ENCODE measurements at regions not wholly inside any gene's neighbourhood (a gene's known extent, or its start where the extent isn't known, plus 50 kb on each side); places are given as distances from the start of the nearest gene placed in this dataset.

DNA sequence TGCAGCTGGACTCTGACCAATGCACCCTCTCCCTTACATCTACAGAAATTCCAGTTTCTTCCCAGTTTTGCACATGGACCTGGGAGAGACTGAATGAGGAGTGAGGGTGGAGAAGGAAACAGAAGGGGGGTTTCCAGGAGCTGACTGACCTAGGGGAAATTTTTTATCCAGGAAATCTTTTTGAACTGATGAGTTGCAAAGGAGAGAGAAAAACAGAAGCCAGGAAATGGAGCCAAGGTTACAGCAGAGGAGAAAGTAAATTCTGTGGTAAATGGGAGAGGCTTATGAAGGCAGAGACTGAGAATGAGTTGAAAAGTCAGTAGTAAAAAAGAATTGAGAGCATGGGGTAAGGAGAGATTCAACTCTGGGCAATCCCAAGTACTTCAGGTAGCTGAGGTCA lies 192.8 kb downstream of the SMIM20 start:
- Histone ChIP-seq H3K27ac (ENCODE audit: low read depth in 1 of 2, low read length in 2 of 2) (no peak overlapping the region), H3K27me3 (ENCODE audit: control insufficient read depth in 2 of 2, insufficient read depth in 2 of 2, low read length in 2 of 2) (peaks cover 0 to 3% of the 10 kb centered on the region in 2 donors), H3K4me1 (ENCODE audit: control insufficient read depth in 1 of 2, insufficient read depth in 2 of 2, low read length in 2 of 2) (no peaks in the 10 kb centered on the region), H3K79me2 (ENCODE audit: insufficient read depth, low read length) (no peaks in the 10 kb centered on the region), H4K20me1 (ENCODE audit: insufficient read depth, low read length) (no peaks in the 10 kb centered on the region), H3K4me3 (replicated peaks in 1 of 3; ENCODE audit: low read depth in 2 of 3, low read length in 3 of 3) (no peak overlapping the region), H2AFZ (ENCODE audit: insufficient read depth, low read depth, low read length, poor library complexity, severe bottlenecking) (no peak overlapping the region), H3K9ac (ENCODE audit: insufficient read depth, low read length, poor library complexity, severe bottlenecking) (no peak overlapping the region), H3K36me3 (replicated peaks in 1 of 2; ENCODE audit: control insufficient read depth in 1 of 2, insufficient read depth in 2 of 2, low read length in 2 of 2) (no peaks in the 10 kb centered on the region), H3K4me2 (replicated peaks; ENCODE audit: extremely low read depth, low read length, poor library complexity, severe bottlenecking) (no peak overlapping the region), H3K9me3 (replicated peaks in 1 of 2; ENCODE audit: control insufficient read depth in 1 of 2, insufficient read depth in 1 of 2, low read length in 2 of 2) (peaks cover 0 to 4% of the 10 kb centered on the region in 2 donors)
- DNase-seq: no peak
- no peaks in the 10 kb centered on the region for H3K36me3 Mint-ChIP-seq
- H3K9me3 Mint-ChIP-seq: peaks cover 0 to 11% (median 6%) of the 10 kb centered on the region in 7 donors
- no peaks in the 10 kb centered on the region for H3K4me1 Mint-ChIP-seq
- H3K27me3 Mint-ChIP-seq (ENCODE audit: low read depth in 3 of 3): peaks cover 10 to 18% (median 17%) of the 10 kb centered on the region in 3 donors
- TF ChIP-seq, protein P1, sequence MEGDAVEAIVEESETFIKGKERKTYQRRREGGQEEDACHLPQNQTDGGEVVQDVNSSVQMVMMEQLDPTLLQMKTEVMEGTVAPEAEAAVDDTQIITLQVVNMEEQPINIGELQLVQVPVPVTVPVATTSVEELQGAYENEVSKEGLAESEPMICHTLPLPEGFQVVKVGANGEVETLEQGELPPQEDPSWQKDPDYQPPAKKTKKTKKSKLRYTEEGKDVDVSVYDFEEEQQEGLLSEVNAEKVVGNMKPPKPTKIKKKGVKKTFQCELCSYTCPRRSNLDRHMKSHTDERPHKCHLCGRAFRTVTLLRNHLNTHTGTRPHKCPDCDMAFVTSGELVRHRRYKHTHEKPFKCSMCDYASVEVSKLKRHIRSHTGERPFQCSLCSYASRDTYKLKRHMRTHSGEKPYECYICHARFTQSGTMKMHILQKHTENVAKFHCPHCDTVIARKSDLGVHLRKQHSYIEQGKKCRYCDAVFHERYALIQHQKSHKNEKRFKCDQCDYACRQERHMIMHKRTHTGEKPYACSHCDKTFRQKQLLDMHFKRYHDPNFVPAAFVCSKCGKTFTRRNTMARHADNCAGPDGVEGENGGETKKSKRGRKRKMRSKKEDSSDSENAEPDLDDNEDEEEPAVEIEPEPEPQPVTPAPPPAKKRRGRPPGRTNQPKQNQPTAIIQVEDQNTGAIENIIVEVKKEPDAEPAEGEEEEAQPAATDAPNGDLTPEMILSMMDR (IDR thresholded peaks at IDR 0.05): no peak
- H3K27ac Mint-ChIP-seq: no peak overlapping the region
- intact Hi-C loops (cut with micrococcal nuclease): no loop called here
- H3K4me3 Mint-ChIP-seq: no peak overlapping the region

DNA sequence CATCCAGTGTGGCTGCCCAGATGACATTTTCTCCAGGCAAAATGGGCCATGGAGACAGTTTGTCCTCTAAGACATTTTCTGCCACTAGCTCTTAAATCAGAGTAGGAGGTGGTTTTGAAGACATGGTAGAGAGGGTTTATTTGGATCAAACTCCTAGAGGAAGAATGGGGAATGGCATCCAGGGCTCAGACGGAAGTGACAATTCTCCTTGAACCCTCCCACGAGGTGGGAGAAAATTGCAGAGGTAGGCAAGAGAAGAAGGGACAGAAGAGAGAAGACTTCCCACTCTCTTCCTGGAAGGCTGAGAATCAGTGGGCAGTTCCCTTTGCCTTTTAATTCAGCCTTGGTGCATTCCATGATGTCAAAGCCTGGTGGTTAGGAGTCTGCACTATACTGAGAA lies 194.0 kb downstream of the SMIM20 start:
- no peaks in the 10 kb centered on the region for H3K36me3 ChIP-seq (replicated peaks in 1 of 2; ENCODE audit: control insufficient read depth in 1 of 2, insufficient read depth in 2 of 2, low read length in 2 of 2)
- DNase-seq: no peak
- H3K4me1 ChIP-seq (ENCODE audit: control insufficient read depth in 1 of 2, insufficient read depth in 2 of 2, low read length in 2 of 2): no peaks in the 10 kb centered on the region
- H3K27ac Mint-ChIP-seq: no peak overlapping the region
- H3K4me2 ChIP-seq (replicated peaks; ENCODE audit: extremely low read depth, low read length, poor library complexity, severe bottlenecking): no peak overlapping the region
- H3K9me3 Mint-ChIP-seq: peaks cover 7 to 23% (median 15%) of the 10 kb centered on the region in 7 donors
- no peak overlapping the region for H3K4me3 Mint-ChIP-seq
- intact Hi-C loops (cut with micrococcal nuclease): no loop called here
- H2AFZ ChIP-seq (ENCODE audit: insufficient read depth, low read depth, low read length, poor library complexity, severe bottlenecking): no peak overlapping the region
- H3K36me3 Mint-ChIP-seq: no peaks in the 10 kb centered on the region
- TF ChIP-seq, protein P1 (IDR thresholded peaks at IDR 0.05): no peak
- H3K4me3 ChIP-seq (replicated peaks in 1 of 3; ENCODE audit: low read depth in 2 of 3, low read length in 3 of 3): no peak overlapping the region
- peaks cover 10 to 18% (median 17%) of the 10 kb centered on the region in 3 donors for H3K27me3 Mint-ChIP-seq (ENCODE audit: low read depth in 3 of 3)
- H4K20me1 ChIP-seq (ENCODE audit: insufficient read depth, low read length): no peaks in the 10 kb centered on the region
- H3K4me1 Mint-ChIP-seq: no peaks in the 10 kb centered on the region
- no peaks in the 10 kb centered on the region for H3K79me2 ChIP-seq (ENCODE audit: insufficient read depth, low read length)
- H3K27me3 ChIP-seq (ENCODE audit: control insufficient read depth in 2 of 2, insufficient read depth in 2 of 2, low read length in 2 of 2): peaks cover 0 to 4% of the 10 kb centered on the region in 2 donors
- no peak overlapping the region for H3K9ac ChIP-seq (ENCODE audit: insufficient read depth, low read length, poor library complexity, severe bottlenecking)
- H3K9me3 ChIP-seq (replicated peaks in 1 of 2; ENCODE audit: control insufficient read depth in 1 of 2, insufficient read depth in 1 of 2, low read length in 2 of 2): peaks cover 6 to 9% of the 10 kb centered on the region in 2 donors
- H3K27ac ChIP-seq (ENCODE audit: low read depth in 1 of 2, low read length in 2 of 2): no peak overlapping the region
- no CpG with 5 or more reads among the region's 2 CpGs for WGBS (ENCODE audit: insufficient coverage)

Measured in CD14-positive monocyte (primary cell).